Transverse colon (tissue), 4 donors: ENCODE measurements at regions not wholly inside any gene's neighbourhood (a gene's known extent, or its start where the extent isn't known, plus 50 kb on each side); places are given as distances from the start of the nearest gene placed in this dataset.
"Not testable (repeated sequence)": the region's sequence is repeated elsewhere in the genome, so short reads cannot be mapped to it uniquely, and the experiment has no call there.

Experiments used
- DNase-seq: peaks from one replicate; pipeline ENCODE4 v3.0.0-alpha.2; 2019
- H3K27ac ChIP-seq, 4 donors: fragments of 200-600 bp; sonication (generic); 2 replicates each; pipeline ENCODE4 v1.5.1; 2016 to 2018; ENCODE audit warnings: inconsistent platforms in 4 of 4
- H3K27me3 ChIP-seq: fragments of 200-600 bp; sonication (generic); 2 replicates; pipeline ENCODE4 v1.5.1; 2017; ENCODE audit warnings: inconsistent platforms
- H3K36me3 ChIP-seq, 4 donors: fragments of 200-600 bp; sonication (generic); 2 replicates each; pipeline ENCODE4 v1.5.1; 2017 to 2019; ENCODE audit warnings: inconsistent platforms in 4 of 4
- H3K4me1 ChIP-seq, 4 donors: fragments of 200-600 bp; sonication (generic); 2 replicates each; pipeline ENCODE4 v1.5.1; 2017 to 2020; ENCODE audit warnings: inconsistent platforms in 4 of 4
- H3K4me3 ChIP-seq, 4 donors: fragments of 200-600 bp; sonication (generic); 1 replicate in 1 of 4; 2 replicates in 3 of 4; pipeline versions ENCODE4 v1.5.1 to v1.6.1; 2017 to 2019; ENCODE audit warnings: inconsistent platforms in 4 of 4
- H3K9me3 ChIP-seq, 2 donors: fragments of 200-600 bp; sonication (generic); 2 replicates each; pipeline ENCODE4 v1.5.1; 2017 to 2019; ENCODE audit warnings: inconsistent platforms in 2 of 2
- EP300 ChIP-seq: sonication (generic); formaldehyde crosslinking; IDR thresholded peaks from one replicate; pipeline ENCODE4 v1.6.1; 2017; ENCODE audit warnings: antibody characterized with exemption, low read depth
- POLR2A ChIP-seq: fragments of 450-650 bp; IDR thresholded peaks from one replicate; pipeline ENCODE4 v1.6.1; 2016; ENCODE audit warnings: antibody characterized with exemption, mild to moderate bottlenecking, moderate library complexity
- POLR2AphosphoS5 ChIP-seq, 3 donors: sonication (generic); formaldehyde crosslinking; IDR thresholded peaks; one replicate each; pipeline ENCODE4 v1.6.1; 2016; ENCODE audit warnings: antibody characterized with exemption in 3 of 3
- WGBS, 2 donors: methylation state at CpG; one replicate each; pipeline ENCODE4 v1.1.5; 2018; ENCODE audit warnings: low coverage in 1 of 2; 5-methylcytosine and 5-hydroxymethylcytosine counted together
- in situ Hi-C, 4 donors: fragments of 200-750 bp; cut with MboI; loops; one replicate each; pipeline versions ENCODE4 v1.15.0 to v1.15.1; 2017; ENCODE audit warnings: low sequenced_read_pairs in 3 of 4, low pct_ligation_motif_present in 1 of 4, low pct_unique_long_range_greater_than_20kb in 1 of 4
- intact Hi-C: fragments of 100-400 bp; cut with DNase I; formaldehyde crosslinking; loops from one replicate; pipeline ENCODE4 v1.15.1; 2023; ENCODE audit warnings: low total_unique reads
- TF ChIP-seq, protein P1 (sequence below), 5 experiments: fragments of 200-600 bp in 3 of 5; fragments of 450-650 bp in 2 of 5; sonication (generic) in 3 of 5; IDR thresholded peaks; 1 replicate in 2 of 5; 2 replicates in 3 of 5; pipeline ENCODE4 v1.5.1; 2016 to 2017; ENCODE audit warnings: antibody characterized with exemption in 5 of 5, inconsistent platforms in 3 of 5, mild to moderate bottlenecking in 2 of 5, moderate library complexity in 1 of 5

- no peaks in the 10 kb centered on the region for H3K36me3 ChIP-seq
- H3K4me1 ChIP-seq, result no peaks in the 10 kb centered on the region
- H3K27ac ChIP-seq, result no peak overlapping the region
- no peak overlapping the region for H3K4me3 ChIP-seq
- TF ChIP-seq, protein P1, sequence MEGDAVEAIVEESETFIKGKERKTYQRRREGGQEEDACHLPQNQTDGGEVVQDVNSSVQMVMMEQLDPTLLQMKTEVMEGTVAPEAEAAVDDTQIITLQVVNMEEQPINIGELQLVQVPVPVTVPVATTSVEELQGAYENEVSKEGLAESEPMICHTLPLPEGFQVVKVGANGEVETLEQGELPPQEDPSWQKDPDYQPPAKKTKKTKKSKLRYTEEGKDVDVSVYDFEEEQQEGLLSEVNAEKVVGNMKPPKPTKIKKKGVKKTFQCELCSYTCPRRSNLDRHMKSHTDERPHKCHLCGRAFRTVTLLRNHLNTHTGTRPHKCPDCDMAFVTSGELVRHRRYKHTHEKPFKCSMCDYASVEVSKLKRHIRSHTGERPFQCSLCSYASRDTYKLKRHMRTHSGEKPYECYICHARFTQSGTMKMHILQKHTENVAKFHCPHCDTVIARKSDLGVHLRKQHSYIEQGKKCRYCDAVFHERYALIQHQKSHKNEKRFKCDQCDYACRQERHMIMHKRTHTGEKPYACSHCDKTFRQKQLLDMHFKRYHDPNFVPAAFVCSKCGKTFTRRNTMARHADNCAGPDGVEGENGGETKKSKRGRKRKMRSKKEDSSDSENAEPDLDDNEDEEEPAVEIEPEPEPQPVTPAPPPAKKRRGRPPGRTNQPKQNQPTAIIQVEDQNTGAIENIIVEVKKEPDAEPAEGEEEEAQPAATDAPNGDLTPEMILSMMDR (IDR thresholded peaks at IDR 0.05), result no peak
- TF ChIP-seq POLR2A (no peak), EP300 (no peak), POLR2AphosphoS5 (IDR thresholded peaks at IDR 0.05) (no peak)
- H3K27me3 ChIP-seq, result no peaks in the 10 kb centered on the region
- no peaks in the 10 kb centered on the region for H3K9me3 ChIP-seq
- DNase-seq, result no peak
- intact Hi-C loops, result no loop called here
- WGBS, 2 donors, result 86 to 89% methylated on average over 2 of the region's 2 CpGs
- in situ Hi-C loops, result no loop called here
Measured at GRCh38 chr7:13725591-13725990, 263.9 kb downstream of the ETV1 start.

DNA sequence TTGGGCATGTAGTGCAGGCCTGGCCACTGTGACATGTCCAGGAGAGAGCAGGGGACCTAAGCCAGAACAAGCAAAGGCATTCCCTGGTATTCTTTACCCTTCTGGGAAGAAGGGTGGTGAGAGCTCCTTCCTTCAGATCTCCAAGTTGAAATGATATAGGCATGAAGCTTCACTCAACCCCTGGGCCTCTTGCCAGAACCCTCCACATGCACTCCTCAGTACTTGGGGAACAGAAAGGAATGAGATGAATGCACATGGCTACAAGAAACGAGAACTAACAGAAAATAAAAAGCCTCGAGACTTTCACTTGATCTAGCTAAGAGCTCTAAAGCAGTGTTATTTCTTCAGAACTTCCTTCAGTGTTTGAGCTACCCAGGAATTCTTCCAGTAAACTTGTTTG lies 262.2 kb downstream of the ETV1 start:
- no peak for DNase-seq
- no peaks in the 10 kb centered on the region for H3K4me1 ChIP-seq
- intact Hi-C loops, result no loop called here
- H3K36me3 ChIP-seq, result no peaks in the 10 kb centered on the region
- H3K27me3 ChIP-seq, result no peaks in the 10 kb centered on the region
- in situ Hi-C loops, result no loop called here
- no peak overlapping the region for H3K27ac ChIP-seq
- H3K9me3 ChIP-seq, result no peaks in the 10 kb centered on the region
- no peak overlapping the region for H3K4me3 ChIP-seq
- TF ChIP-seq POLR2AphosphoS5 (IDR thresholded peaks at IDR 0.05) (no peak), POLR2A (no peak), EP300 (no peak)
- TF ChIP-seq, protein P1 (IDR thresholded peaks at IDR 0.05), result no peak
- WGBS, 2 donors, result 73 to 93% methylated on average over 2 of the region's 2 CpGs

- TF ChIP-seq EP300, result no peak
- TF ChIP-seq, protein P1 (IDR thresholded peaks at IDR 0.05), result no peak
- no peak for TF ChIP-seq POLR2AphosphoS5 (IDR thresholded peaks at IDR 0.05)
- no peak for TF ChIP-seq POLR2A
- 91% methylated on average over 2 of the region's 2 CpGs; no CpG with 5 or more reads in 1 of the 2 donors for WGBS, 2 donors
- in situ Hi-C loops (no loop called here), intact Hi-C loops (no loop called here)
- DNase-seq, result no peak
- no peaks in the 10 kb centered on the region for H3K4me1 ChIP-seq
- H3K27ac ChIP-seq, result no peak overlapping the region
- H3K36me3 ChIP-seq, result no peaks in the 10 kb centered on the region
- H3K9me3 ChIP-seq, result no peaks in the 10 kb centered on the region
- H3K4me3 ChIP-seq, result no peak overlapping the region
- no peaks in the 10 kb centered on the region for H3K27me3 ChIP-seq
Measured at GRCh38 chr7:13727751-13728150, 261.7 kb downstream of the ETV1 start.

DNA sequence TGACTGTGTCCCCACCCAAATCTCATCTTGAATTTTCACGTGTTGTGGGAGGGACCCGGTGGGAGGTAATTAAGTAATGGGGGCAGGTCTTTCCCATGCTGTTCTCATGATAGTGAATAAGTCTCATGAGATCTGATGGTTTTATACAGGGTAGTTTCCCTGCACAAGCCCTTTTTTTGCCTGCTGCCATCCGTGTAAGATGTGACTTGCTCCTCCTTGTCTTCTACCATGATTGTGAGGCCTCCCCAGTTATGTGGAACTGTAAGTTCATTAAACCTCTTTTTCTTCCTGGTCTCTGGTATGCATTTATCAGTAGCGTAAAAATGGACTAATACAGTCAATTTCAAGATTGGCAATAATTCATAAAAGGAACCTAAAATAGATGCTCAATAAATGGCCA lies 261.0 kb downstream of the ETV1 start:
- in situ Hi-C loops, H3K4me1 ChIP-seq, H3K4me3 ChIP-seq, H3K9me3 ChIP-seq, H3K27ac ChIP-seq, H3K27me3 ChIP-seq, DNase-seq, intact Hi-C loops, H3K36me3 ChIP-seq: not testable (repeated sequence)
- WGBS, 2 donors, result 73 to 96% methylated on average over 2 to 4 of the region's 4 CpGs

GRCh38 chr7:13731643-13732042 lies 257.8 kb downstream of the ETV1 start:
- Histone ChIP-seq H3K27me3 (no peaks in the 10 kb centered on the region), H3K27ac (no peak overlapping the region), H3K9me3 (no peaks in the 10 kb centered on the region), H3K36me3 (no peaks in the 10 kb centered on the region), H3K4me3 (no peak overlapping the region), H3K4me1 (no peaks in the 10 kb centered on the region)
- TF ChIP-seq POLR2A (no peak), EP300 (no peak)
- intact Hi-C loops, result no loop called here
- no peak for DNase-seq
- in situ Hi-C loops, result no loop called here
